22Rv1 (cell line): ENCODE measurements at regions not wholly inside any gene's neighbourhood (a gene's known extent, or its start where the extent isn't known, plus 50 kb on each side); places are given as distances from the start of the nearest gene placed in this dataset.

Source experiments
- H3K27ac ChIP-seq: fragments of 450-650 bp; 2 replicates; pipeline ENCODE4 v1.5.1; 2017
- CTCF ChIP-seq: fragments of 450-650 bp; IDR thresholded peaks from 2 replicates; pipeline ENCODE4 v1.5.1; 2017; ENCODE audit warnings: mild to moderate bottlenecking
- ZFX ChIP-seq: fragments of 450-650 bp; IDR thresholded peaks from 2 replicates; pipeline ENCODE4 v1.6.1; 2017; ENCODE audit warnings: antibody characterized with exemption, borderline replicate concordance

- no peak overlapping the region for H3K27ac ChIP-seq
- TF ChIP-seq CTCF (no peak), ZFX (no peak)
These were observed 195.1 kb upstream of the CAND1 start for GRCh38 chr12:67074072-67074471.

GRCh38 chr12:67077617-67078016, 191.5 kb upstream of the CAND1 start:
- TF ChIP-seq CTCF (no peak), ZFX (no peak)
- no peak overlapping the region for H3K27ac ChIP-seq

- TF ChIP-seq CTCF (no peak), ZFX (no peak)
- no peak overlapping the region for H3K27ac ChIP-seq
These were observed 190.2 kb upstream of the CAND1 start for GRCh38 chr12:67078957-67079356.

GRCh38 chr12:67080637-67081036, 188.5 kb upstream of the CAND1 start:
- no peak overlapping the region for H3K27ac ChIP-seq
- TF ChIP-seq ZFX = no peak
- TF ChIP-seq CTCF = no peak

DNA sequence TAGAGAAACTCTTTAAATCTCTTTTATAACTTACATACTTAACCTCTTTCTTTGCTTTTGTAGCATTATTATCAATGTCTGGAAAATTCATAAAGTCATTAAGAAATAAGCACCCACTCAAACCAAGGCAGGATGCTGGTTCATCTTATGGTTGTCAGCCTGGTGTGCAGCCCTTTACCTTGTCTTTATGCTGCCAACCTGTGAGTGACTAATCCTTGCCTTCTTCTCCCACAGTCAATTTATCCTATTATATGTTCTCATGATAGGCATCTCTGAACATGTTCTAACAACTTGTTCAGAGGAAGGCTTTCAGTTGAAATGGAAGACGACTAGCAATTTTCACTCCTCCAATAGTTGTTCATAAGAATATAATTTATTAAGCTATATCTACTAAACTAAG, 186.9 kb upstream of the CAND1 start:
- no peak overlapping the region for H3K27ac ChIP-seq
- TF ChIP-seq ZFX (no peak), CTCF (no peak)

- TF ChIP-seq ZFX (no peak), CTCF (no peak)
These were observed 183.5 kb upstream of the CAND1 start for GRCh38 chr12:67085699-67086098.

DNA sequence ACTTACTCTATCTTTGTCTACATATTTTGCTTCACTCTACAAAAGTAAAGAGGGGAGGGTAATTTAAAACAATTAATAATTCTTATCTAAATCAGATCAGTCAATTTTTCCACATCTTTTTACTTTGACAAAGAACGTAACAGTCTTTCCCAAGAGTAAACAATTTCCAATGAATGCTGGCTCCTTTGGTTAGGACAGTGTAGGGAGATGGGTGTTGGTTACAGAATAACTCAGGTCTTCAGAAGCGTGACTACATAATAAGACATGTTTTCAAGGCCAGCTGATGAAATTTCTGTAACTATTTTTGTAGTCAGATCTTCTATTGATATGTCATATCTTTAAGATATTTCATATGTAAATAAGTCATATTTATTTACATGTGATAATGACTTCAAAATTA, 183.0 kb upstream of the CAND1 start:
- peak overlapping the region; percentile 50 for H3K27ac ChIP-seq
- TF ChIP-seq CTCF (no peak), ZFX (no peak)

More at GRCh38 chr12:67085699-67086098, 183.5 kb upstream of the CAND1 start:
- H3K27ac ChIP-seq = peak overlapping the region; percentile 50
